Muscle layer of duodenum (tissue), 2 donors: ENCODE measurements at regions not wholly inside any gene's neighbourhood (a gene's known extent, or its start where the extent isn't known, plus 50 kb on each side); places are given as distances from the start of the nearest gene placed in this dataset.

ENCODE experiments used
- H3K27ac ChIP-seq: one replicate; pipeline ENCODE4 v1.7.0; 2013; ENCODE audit warnings: mild to moderate bottlenecking, low read length
- H3K27me3 ChIP-seq: one replicate; pipeline ENCODE4 v1.7.0; 2013; ENCODE audit warnings: low read depth, mild to moderate bottlenecking, control low read depth, low read length
- H3K36me3 ChIP-seq, 2 donors: one replicate each; pipeline ENCODE4 v1.7.0; 2013; ENCODE audit warnings: low read length in 2 of 2, control low read depth in 1 of 2, mild to moderate bottlenecking in 1 of 2; ENCODE audit not compliant: insufficient read depth in 2 of 2, control insufficient read depth in 1 of 2
- H3K4me1 ChIP-seq, 2 donors: one replicate each; pipeline ENCODE4 v1.7.0; 2013; ENCODE audit warnings: low read length in 2 of 2, mild to moderate bottlenecking in 2 of 2, control low read depth in 1 of 2, moderate library complexity in 1 of 2; ENCODE audit not compliant: insufficient read depth in 2 of 2, control insufficient read depth in 1 of 2
- H3K4me3 ChIP-seq, 2 donors: one replicate each; pipeline ENCODE4 v1.7.0; 2013; ENCODE audit warnings: low read length in 2 of 2, low read depth in 1 of 2, mild to moderate bottlenecking in 1 of 2
- H3K9me3 ChIP-seq, 2 donors: one replicate each; pipeline ENCODE4 v1.7.0; 2013; ENCODE audit warnings: low read length in 2 of 2, control low read depth in 1 of 2, mild to moderate bottlenecking in 1 of 2; ENCODE audit not compliant: control insufficient read depth in 1 of 2
- donor health status: healthy.

- no peak overlapping the region for H3K4me3 ChIP-seq
- H3K36me3 ChIP-seq, result no peaks in the 10 kb centered on the region
- no peaks in the 10 kb centered on the region for H3K4me1 ChIP-seq
- peaks cover 0 to 6% of the 10 kb centered on the region in 2 donors for H3K9me3 ChIP-seq
- H3K27me3 ChIP-seq, result no peaks in the 10 kb centered on the region
- H3K27ac ChIP-seq, result no peak overlapping the region
These were observed 611.6 kb downstream of the INSC start for GRCh38 chr11:15726221-15726746.

- Histone ChIP-seq H3K9me3 (peaks cover 0 to 2% of the 10 kb centered on the region in 2 donors), H3K4me3 (no peak overlapping the region), H3K4me1 (no peaks in the 10 kb centered on the region), H3K27ac (no peak overlapping the region), H3K27me3 (no peaks in the 10 kb centered on the region), H3K36me3 (no peaks in the 10 kb centered on the region)
These were observed 612.3 kb downstream of the INSC start for GRCh38 chr11:15726893-15727519.

GRCh38 chr11:15727520-15727914 is 612.8 kb downstream of the INSC start:
- Histone ChIP-seq H3K27me3 (no peaks in the 10 kb centered on the region), H3K36me3 (no peaks in the 10 kb centered on the region), H3K27ac (no peak overlapping the region), H3K4me3 (no peak overlapping the region), H3K4me1 (no peaks in the 10 kb centered on the region), H3K9me3 (no peaks in the 10 kb centered on the region)

GRCh38 chr11:15728207-15728606 is 613.5 kb downstream of the INSC start:
- Histone ChIP-seq H3K4me3 (no peak overlapping the region), H3K27ac (no peak overlapping the region), H3K9me3 (no peaks in the 10 kb centered on the region), H3K27me3 (no peaks in the 10 kb centered on the region), H3K36me3 (no peaks in the 10 kb centered on the region), H3K4me1 (no peaks in the 10 kb centered on the region)

- Histone ChIP-seq H3K27ac (no peak overlapping the region), H3K4me1 (no peaks in the 10 kb centered on the region), H3K4me3 (no peak overlapping the region), H3K9me3 (no peaks in the 10 kb centered on the region), H3K27me3 (no peaks in the 10 kb centered on the region), H3K36me3 (no peaks in the 10 kb centered on the region)
These were observed 615.7 kb downstream of the INSC start for GRCh38 chr11:15730263-15730994.

GRCh38 chr11:15730995-15731385 is 616.3 kb downstream of the INSC start:
- no peak overlapping the region for H3K27ac ChIP-seq
- H3K27me3 ChIP-seq, result no peaks in the 10 kb centered on the region

GRCh38 chr11:15735706-15736105 is 620.6 kb downstream of the SOX6 start:
- Histone ChIP-seq H3K27me3 (no peaks in the 10 kb centered on the region), H3K36me3 (no peaks in the 10 kb centered on the region), H3K4me3 (no peak overlapping the region), H3K27ac (no peak overlapping the region), H3K9me3 (no peaks in the 10 kb centered on the region), H3K4me1 (no peaks in the 10 kb centered on the region)

More at GRCh38 chr11:15730995-15731385, 616.3 kb downstream of the INSC start:
- Histone ChIP-seq H3K36me3 (no peaks in the 10 kb centered on the region), H3K4me3 (no peak overlapping the region), H3K4me1 (no peaks in the 10 kb centered on the region), H3K9me3 (no peaks in the 10 kb centered on the region)

GRCh38 chr11:15737320-15737719 is 619.0 kb downstream of the SOX6 start:
- no peaks in the 10 kb centered on the region for H3K9me3 ChIP-seq
- no peak overlapping the region for H3K27ac ChIP-seq
- no peaks in the 10 kb centered on the region for H3K27me3 ChIP-seq
- no peaks in the 10 kb centered on the region for H3K36me3 ChIP-seq
- no peak overlapping the region for H3K4me3 ChIP-seq
- no peaks in the 10 kb centered on the region for H3K4me1 ChIP-seq

- Histone ChIP-seq H3K4me1 (no peaks in the 10 kb centered on the region), H3K36me3 (no peaks in the 10 kb centered on the region), H3K9me3 (no peaks in the 10 kb centered on the region), H3K27me3 (no peaks in the 10 kb centered on the region), H3K27ac (no peak overlapping the region), H3K4me3 (no peak overlapping the region)
These were observed 617.4 kb downstream of the SOX6 start for GRCh38 chr11:15738931-15739330.

- no peaks in the 10 kb centered on the region for H3K4me1 ChIP-seq
- no peaks in the 10 kb centered on the region for H3K9me3 ChIP-seq
- H3K27me3 ChIP-seq, result no peaks in the 10 kb centered on the region
- no peak overlapping the region for H3K4me3 ChIP-seq
- no peaks in the 10 kb centered on the region for H3K36me3 ChIP-seq
- no peak overlapping the region for H3K27ac ChIP-seq
These were observed 613.5 kb downstream of the SOX6 start for GRCh38 chr11:15742626-15743519.

- Histone ChIP-seq H3K36me3 (no peaks in the 10 kb centered on the region), H3K27me3 (no peaks in the 10 kb centered on the region), H3K9me3 (no peaks in the 10 kb centered on the region), H3K4me1 (no peaks in the 10 kb centered on the region), H3K27ac (no peak overlapping the region), H3K4me3 (no peak overlapping the region)
These were observed 611.7 kb downstream of the SOX6 start for GRCh38 chr11:15744693-15745092.
